ENCODE measurements at regions not wholly inside any gene's neighbourhood (a gene's known extent, or its start where the extent isn't known, plus 50 kb on each side); places are given as distances from the start of the nearest gene placed in this dataset.

GRCh38 chr17:55668312-55668920 lies 54.2 kb downstream of the TMEM100 start:
- WGBS = 37% methylated on average over 3 of the region's 3 CpGs
- Histone ChIP-seq H3K36me3 (no peaks in the 10 kb centered on the region), H3K4me3 (no peak overlapping the region), H3K27ac (no peak overlapping the region), H3K27me3 (no peaks in the 10 kb centered on the region), H3K4me1 (peaks cover 13% of the 10 kb centered on the region), H3K9me3 (no peaks in the 10 kb centered on the region)
- no peak for DNase-seq (ENCODE audit: low spot score in 2 of 2)
- TF ChIP-seq POLR2AphosphoS5 (IDR thresholded peaks at IDR 0.05) = no peak
- TF ChIP-seq EP300 (IDR thresholded peaks at IDR 0.05) = no peak
- TF ChIP-seq CTCF (IDR thresholded peaks at IDR 0.05) = no peak
- no peak for TF ChIP-seq POLR2A (IDR thresholded peaks at IDR 0.05)

- Histone ChIP-seq H3K9me3 (no peaks in the 10 kb centered on the region), H3K4me1 (no peaks in the 10 kb centered on the region), H3K27ac (no peak overlapping the region), H3K4me3 (no peak overlapping the region), H3K27me3 (no peaks in the 10 kb centered on the region), H3K36me3 (no peaks in the 10 kb centered on the region)
- 81% methylated on average over 2 of the region's 2 CpGs for WGBS
- no peak for DNase-seq (ENCODE audit: low spot score in 2 of 2)
- TF ChIP-seq POLR2A (IDR thresholded peaks at IDR 0.05) (no peak), POLR2AphosphoS5 (IDR thresholded peaks at IDR 0.05) (no peak), EP300 (IDR thresholded peaks at IDR 0.05) (no peak), CTCF (IDR thresholded peaks at IDR 0.05) (no peak)
These were observed 55.9 kb downstream of the TMEM100 start for GRCh38 chr17:55666806-55667205.

- Histone ChIP-seq H3K36me3 (no peaks in the 10 kb centered on the region), H3K4me3 (no peak overlapping the region), H3K27me3 (no peaks in the 10 kb centered on the region), H3K9me3 (no peaks in the 10 kb centered on the region), H3K4me1 (peaks cover 9% of the 10 kb centered on the region), H3K27ac (no peak overlapping the region)
- TF ChIP-seq CTCF (IDR thresholded peaks at IDR 0.05) (no peak), POLR2AphosphoS5 (IDR thresholded peaks at IDR 0.05) (no peak), EP300 (IDR thresholded peaks at IDR 0.05) (no peak), POLR2A (IDR thresholded peaks at IDR 0.05) (no peak)
- 84% methylated on average over 3 of the region's 3 CpGs for WGBS
- no peak for DNase-seq (ENCODE audit: low spot score in 2 of 2)
These were observed 58.4 kb downstream of the TMEM100 start for GRCh38 chr17:55664287-55664686.

GRCh38 chr17:55663400-55663799 lies 59.3 kb downstream of the TMEM100 start:
- Histone ChIP-seq H3K4me3 (no peak overlapping the region), H3K27ac (no peak overlapping the region), H3K4me1 (peaks cover 9% of the 10 kb centered on the region), H3K36me3 (no peaks in the 10 kb centered on the region), H3K9me3 (no peaks in the 10 kb centered on the region), H3K27me3 (no peaks in the 10 kb centered on the region)
- no peak for TF ChIP-seq POLR2AphosphoS5 (IDR thresholded peaks at IDR 0.05)
- no peak for TF ChIP-seq POLR2A (IDR thresholded peaks at IDR 0.05)
- no peak for TF ChIP-seq CTCF (IDR thresholded peaks at IDR 0.05)
- TF ChIP-seq EP300 (IDR thresholded peaks at IDR 0.05) = no peak
- DNase-seq (ENCODE audit: low spot score in 2 of 2) = no peak

GRCh38 chr17:55661963-55662834 lies 60.5 kb downstream of the TMEM100 start:
- H3K36me3 ChIP-seq = no peaks in the 10 kb centered on the region
- 80% methylated on average over 10 of the region's 10 CpGs for WGBS
- no peak overlapping the region for H3K4me3 ChIP-seq
- H3K27ac ChIP-seq = no peak overlapping the region
- H3K9me3 ChIP-seq = no peaks in the 10 kb centered on the region
- no peaks in the 10 kb centered on the region for H3K27me3 ChIP-seq
- no peak for DNase-seq (ENCODE audit: low spot score in 2 of 2)
- TF ChIP-seq POLR2A (IDR thresholded peaks at IDR 0.05) (no peak), CTCF (IDR thresholded peaks at IDR 0.05) (no peak), EP300 (IDR thresholded peaks at IDR 0.05) (no peak), POLR2AphosphoS5 (IDR thresholded peaks at IDR 0.05) (no peak)
- H3K4me1 ChIP-seq = peaks cover 9% of the 10 kb centered on the region
